GM21723 (cell line): ENCODE measurements at regions not wholly inside any gene's neighbourhood (a gene's known extent, or its start where the extent isn't known, plus 50 kb on each side); places are given as distances from the start of the nearest gene placed in this dataset.
"Not testable (repeated sequence)": the region's sequence is repeated elsewhere in the genome, so short reads cannot be mapped to it uniquely, and the experiment has no call there.

Source experiments
- ATAC-seq: cut with Tn5 transposase; IDR thresholded peaks from one replicate; pipeline ENCODE4 v1.9.1; 2021; ENCODE audit warnings: mild to moderate bottlenecking, moderate library complexity; ENCODE audit not compliant: unreplicated experiment

GRCh38 chr3:127443581-127444375, 146.8 kb downstream of the TPRA1 start:
- ATAC-seq: no peak

- ATAC-seq: no peak
Observed at GRCh38 chr3:127442506-127442905, 148.0 kb downstream of the TPRA1 start.

- ATAC-seq: no peak
Observed at GRCh38 chr3:127441764-127442163, 148.8 kb downstream of the TPRA1 start.

- no peak for ATAC-seq
Observed at GRCh38 chr3:127440384-127440783, 150.1 kb downstream of the TPRA1 start.

- no peak for ATAC-seq
Observed at GRCh38 chr3:127439621-127440020, 150.9 kb downstream of the TPRA1 start.

GRCh38 chr3:127438951-127439350, 151.1 kb upstream of the PRR20G start:
- ATAC-seq: no peak

- no peak for ATAC-seq
Observed at GRCh38 chr3:127438371-127438770, 150.5 kb upstream of the PRR20G start.

- ATAC-seq: not testable (repeated sequence)
Observed at GRCh38 chr3:127435299-127435698, 147.5 kb upstream of the PRR20G start.

- ATAC-seq: no peak
Observed at GRCh38 chr3:127431066-127431465, 143.2 kb upstream of the PRR20G start.

GRCh38 chr3:127428344-127428997, 140.6 kb upstream of the PRR20G start:
- ATAC-seq: no peak

GRCh38 chr3:127427666-127428065, 139.8 kb upstream of the PRR20G start:
- no peak for ATAC-seq

GRCh38 chr3:127427156-127427555, 139.3 kb upstream of the PRR20G start:
- ATAC-seq: no peak

GRCh38 chr3:127426444-127427153, 138.8 kb upstream of the PRR20G start:
- no peak for ATAC-seq

GRCh38 chr3:127425505-127426443, 137.9 kb upstream of the PRR20G start:
- no peak for ATAC-seq

- ATAC-seq: no peak
Observed at GRCh38 chr3:127424766-127425504, 137.1 kb upstream of the PRR20G start.

- ATAC-seq: no peak
Observed at GRCh38 chr3:127423856-127424765, 136.3 kb upstream of the PRR20G start.

GRCh38 chr3:127422663-127423375, 135.0 kb upstream of the PRR20G start:
- ATAC-seq: no peak

- ATAC-seq: no peak
Observed at GRCh38 chr3:127421943-127422662, 134.3 kb upstream of the PRR20G start.
